Fibroblast of lung (primary cell): ENCODE measurements at regions not wholly inside any gene's neighbourhood (a gene's known extent, or its start where the extent isn't known, plus 50 kb on each side); places are given as distances from the start of the nearest gene placed in this dataset.
"Not testable (repeated sequence)": the region's sequence is repeated elsewhere in the genome, so short reads cannot be mapped to it uniquely, and the experiment has no call there.

Experiments used
- DNase-seq, 2 donors: peaks; one replicate each; pipeline versions ENCODE4 v3.0.0 to v3.0.0-alpha.2; 2010; ENCODE audit warnings: low read depth in 2 of 2
- H2AFZ ChIP-seq: 2 replicates; pipeline ENCODE4 v1.5.1; 2012; ENCODE audit warnings: low read length, control low read depth, inconsistent platforms
- H3K27ac ChIP-seq: 2 replicates; pipeline ENCODE4 v1.5.1; 2011; ENCODE audit warnings: low read length, control low read depth; ENCODE audit not compliant: insufficient read depth
- H3K27me3 ChIP-seq: 2 replicates; pipeline ENCODE4 v1.5.1; 2011; ENCODE audit warnings: mild to moderate bottlenecking, low read length; ENCODE audit not compliant: control insufficient read depth, insufficient read depth
- H3K36me3 ChIP-seq: 2 replicates; pipeline ENCODE4 v1.5.1; 2011; ENCODE audit warnings: low read length; ENCODE audit not compliant: control insufficient read depth, insufficient read depth
- H3K4me1 ChIP-seq: 2 replicates; pipeline ENCODE4 v1.5.1; 2011; ENCODE audit warnings: low read length; ENCODE audit not compliant: control insufficient read depth, insufficient read depth; ENCODE audit errors: extremely low read depth
- H3K4me2 ChIP-seq: 2 replicates; pipeline ENCODE4 v1.5.1; 2011; ENCODE audit warnings: low read length, control low read depth; ENCODE audit not compliant: insufficient read depth; ENCODE audit errors: extremely low read depth
- H3K4me3 ChIP-seq, 4 experiments: fragments of 200-600 bp in 1 of 4; sonication (generic) in 1 of 4; replicated peaks in 1 of 4; 2 replicates each; pipeline ENCODE4 v1.5.1; 2011 to 2016; ENCODE audit warnings: low read length in 4 of 4, low read depth in 3 of 4, mild to moderate bottlenecking in 3 of 4, control low read depth in 2 of 4, inconsistent platforms in 1 of 4, mixed read lengths in 1 of 4; ENCODE audit not compliant: insufficient read depth in 1 of 4; ENCODE audit errors: control extremely low read depth in 1 of 4
- H3K79me2 ChIP-seq: 2 replicates; pipeline ENCODE4 v1.5.1; 2012; ENCODE audit warnings: mild to moderate bottlenecking, low read length, inconsistent platforms; ENCODE audit not compliant: control insufficient read depth, insufficient read depth
- H3K9ac ChIP-seq: 2 replicates; pipeline ENCODE4 v1.5.1; 2011; ENCODE audit warnings: mild to moderate bottlenecking, low read length, control low read depth; ENCODE audit not compliant: insufficient read depth
- H3K9me3 ChIP-seq: 2 replicates; pipeline ENCODE4 v1.5.1; 2012; ENCODE audit warnings: low read depth, low read length; ENCODE audit not compliant: control insufficient read depth, insufficient read depth
- H4K20me1 ChIP-seq: 2 replicates; pipeline ENCODE4 v1.5.1; 2011; ENCODE audit warnings: low read length; ENCODE audit not compliant: control insufficient read depth, insufficient read depth; ENCODE audit errors: extremely low read depth
- EZH2 ChIP-seq: IDR thresholded peaks from 2 replicates; pipeline ENCODE4 v1.5.1; 2012; ENCODE audit warnings: low read length, control low read depth, mild to moderate bottlenecking; ENCODE audit errors: missing control alignments
- TF ChIP-seq, protein P1 (sequence below), 2 donors: IDR thresholded peaks in 1 of 2; conservative IDR thresholded peaks in 1 of 2; 1 replicate in 1 of 2; 2 replicates in 1 of 2; pipeline ENCODE4 v1.5.1; 2011 to 2012; ENCODE audit warnings: low read length in 2 of 2, control low read depth in 1 of 2, inconsistent platforms in 1 of 2, low read depth in 1 of 2, mild to moderate bottlenecking in 1 of 2

DNA sequence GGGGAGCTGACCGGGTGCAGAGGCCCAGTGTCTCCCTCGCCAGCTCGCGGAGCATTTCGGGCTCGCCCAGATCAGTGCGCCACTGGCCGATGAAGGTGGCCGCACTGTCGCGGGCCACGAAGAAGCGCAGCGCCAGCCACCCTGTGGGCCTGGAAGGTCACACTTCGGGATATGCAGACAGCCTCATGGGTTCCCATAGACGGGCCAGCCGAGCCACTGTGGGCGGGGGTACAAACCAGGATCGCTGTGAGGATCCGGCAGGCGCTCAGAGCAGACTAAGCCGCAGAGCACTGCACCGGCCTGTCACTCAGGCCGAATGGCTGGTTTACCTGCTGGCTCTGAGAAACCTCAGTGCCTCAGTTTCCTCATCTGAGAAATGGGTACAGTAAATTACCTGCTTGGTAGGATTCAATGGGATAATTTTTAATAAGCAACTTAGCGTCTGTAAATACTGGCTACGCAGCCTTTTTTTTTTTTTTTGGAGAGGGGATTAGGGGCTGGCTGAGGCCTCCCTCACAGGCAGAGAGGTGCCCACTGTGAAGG is 64.0 kb upstream of the IGFBPL1 start:
- Histone ChIP-seq H3K27ac (no peak overlapping the region), H3K36me3 (no peaks in the 10 kb centered on the region), H3K27me3 (no peaks in the 10 kb centered on the region), H2AFZ (no peak overlapping the region), H3K4me2 (no peak overlapping the region), H3K4me3 (no peak overlapping the region), H3K9me3 (no peaks in the 10 kb centered on the region), H4K20me1 (no peaks in the 10 kb centered on the region), H3K79me2 (no peaks in the 10 kb centered on the region), H3K4me1 (no peaks in the 10 kb centered on the region), H3K9ac (no peak overlapping the region)
- TF ChIP-seq, protein P1, sequence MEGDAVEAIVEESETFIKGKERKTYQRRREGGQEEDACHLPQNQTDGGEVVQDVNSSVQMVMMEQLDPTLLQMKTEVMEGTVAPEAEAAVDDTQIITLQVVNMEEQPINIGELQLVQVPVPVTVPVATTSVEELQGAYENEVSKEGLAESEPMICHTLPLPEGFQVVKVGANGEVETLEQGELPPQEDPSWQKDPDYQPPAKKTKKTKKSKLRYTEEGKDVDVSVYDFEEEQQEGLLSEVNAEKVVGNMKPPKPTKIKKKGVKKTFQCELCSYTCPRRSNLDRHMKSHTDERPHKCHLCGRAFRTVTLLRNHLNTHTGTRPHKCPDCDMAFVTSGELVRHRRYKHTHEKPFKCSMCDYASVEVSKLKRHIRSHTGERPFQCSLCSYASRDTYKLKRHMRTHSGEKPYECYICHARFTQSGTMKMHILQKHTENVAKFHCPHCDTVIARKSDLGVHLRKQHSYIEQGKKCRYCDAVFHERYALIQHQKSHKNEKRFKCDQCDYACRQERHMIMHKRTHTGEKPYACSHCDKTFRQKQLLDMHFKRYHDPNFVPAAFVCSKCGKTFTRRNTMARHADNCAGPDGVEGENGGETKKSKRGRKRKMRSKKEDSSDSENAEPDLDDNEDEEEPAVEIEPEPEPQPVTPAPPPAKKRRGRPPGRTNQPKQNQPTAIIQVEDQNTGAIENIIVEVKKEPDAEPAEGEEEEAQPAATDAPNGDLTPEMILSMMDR (conservative IDR thresholded peaks at IDR 0.05 in 1 of 2, IDR thresholded peaks at IDR 0.05 in 1 of 2; ENCODE audit: low read depth in 1 of 2, low read length in 2 of 2): no peak
- no peak for TF ChIP-seq EZH2
- DNase-seq: no peak

DNA sequence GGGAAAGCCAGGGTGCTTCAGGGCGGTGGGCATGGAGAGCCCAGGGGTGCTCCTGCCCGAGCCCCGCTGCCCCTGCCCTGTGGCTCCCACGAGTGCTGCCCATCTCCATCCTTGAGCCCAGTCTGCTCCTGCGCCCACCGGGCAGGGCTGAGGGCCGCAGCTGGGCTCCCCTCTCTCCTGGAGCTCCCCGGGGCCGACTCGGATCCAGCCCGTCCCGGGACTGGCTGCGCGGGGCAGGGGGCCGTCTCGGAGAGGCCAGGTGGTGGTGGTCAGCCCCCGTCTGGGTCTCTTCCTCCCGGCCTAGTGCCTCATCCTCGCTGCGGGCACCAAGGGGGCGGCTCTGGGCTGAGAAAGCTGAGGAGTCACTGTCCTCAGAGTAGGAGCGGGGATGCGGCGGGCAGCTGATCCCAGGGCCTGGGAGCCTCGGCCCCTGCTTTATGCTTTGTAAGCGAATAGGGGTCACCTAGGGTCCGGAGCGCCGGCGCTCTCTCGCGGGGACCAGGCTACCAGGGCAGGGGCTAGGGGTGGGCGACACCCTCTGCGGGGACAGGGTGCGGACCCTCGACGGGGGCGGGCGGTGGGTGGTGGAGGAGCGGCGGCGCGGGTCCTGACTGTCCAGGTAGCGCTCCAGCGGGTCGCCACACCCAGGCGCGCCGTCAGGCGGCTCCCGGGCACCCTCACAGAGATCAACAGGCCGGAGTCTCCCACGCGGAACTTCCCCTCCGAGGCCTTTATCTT is 63.3 kb upstream of the IGFBPL1 start:
- not testable (repeated sequence) for H3K79me2 ChIP-seq, H3K27ac ChIP-seq, H3K4me1 ChIP-seq, H3K9ac ChIP-seq, H4K20me1 ChIP-seq, H3K36me3 ChIP-seq, H3K9me3 ChIP-seq, H3K4me2 ChIP-seq, DNase-seq, H3K27me3 ChIP-seq, H3K4me3 ChIP-seq, H2AFZ ChIP-seq

DNA sequence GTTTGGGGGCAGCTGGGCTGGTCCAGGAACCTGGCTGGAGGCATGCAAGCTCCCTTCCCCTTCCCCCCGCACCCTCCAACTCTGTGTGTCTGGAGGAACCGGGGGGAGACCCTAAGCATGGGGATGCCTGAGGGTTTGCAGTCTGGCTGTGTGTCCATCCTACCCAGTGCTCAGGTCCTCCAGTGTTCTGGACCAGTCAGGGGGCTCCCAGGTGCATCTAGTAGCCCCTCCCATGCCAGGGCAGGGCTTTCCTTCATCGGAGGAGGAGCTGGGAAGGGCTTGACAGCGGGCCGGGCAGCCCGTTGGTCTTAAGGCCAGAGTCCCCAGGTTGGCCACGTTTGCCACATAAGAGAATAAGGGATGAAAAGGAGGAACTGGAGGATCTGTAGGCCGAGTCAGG is 62.6 kb upstream of the IGFBPL1 start:
- no peak overlapping the region for H3K27ac ChIP-seq
- no peak overlapping the region for H2AFZ ChIP-seq
- H3K4me1 ChIP-seq: no peaks in the 10 kb centered on the region
- H4K20me1 ChIP-seq: no peaks in the 10 kb centered on the region
- H3K79me2 ChIP-seq: no peaks in the 10 kb centered on the region
- no peak overlapping the region for H3K9ac ChIP-seq
- H3K27me3 ChIP-seq: no peaks in the 10 kb centered on the region
- no peak overlapping the region for H3K4me3 ChIP-seq
- no peaks in the 10 kb centered on the region for H3K9me3 ChIP-seq
- no peak overlapping the region for H3K4me2 ChIP-seq
- no peaks in the 10 kb centered on the region for H3K36me3 ChIP-seq
- no peak for DNase-seq
- TF ChIP-seq, protein P1 (conservative IDR thresholded peaks at IDR 0.05 in 1 of 2, IDR thresholded peaks at IDR 0.05 in 1 of 2; ENCODE audit: low read depth in 1 of 2, low read length in 2 of 2): no peak
- no peak for TF ChIP-seq EZH2
